Vagina (tissue), 2 donors: ENCODE measurements at regions not wholly inside any gene's neighbourhood (a gene's known extent, or its start where the extent isn't known, plus 50 kb on each side); places are given as distances from the start of the nearest gene placed in this dataset.

Source experiments
- CTCF ChIP-seq, 3 experiments: fragments of 450-650 bp in 2 of 3; fragments of 200-600 bp in 1 of 3; sonication (generic) in 1 of 3; IDR thresholded peaks; one replicate each; pipeline ENCODE4 v1.5.1; 2017 to 2019; ENCODE audit warnings: antibody characterized with exemption in 3 of 3, mild to moderate bottlenecking in 2 of 3, moderate library complexity in 2 of 3
- POLR2A ChIP-seq, 2 donors: fragments of 450-650 bp; IDR thresholded peaks; one replicate each; pipeline ENCODE4 v1.6.1; 2017; ENCODE audit warnings: antibody characterized with exemption in 2 of 2, mild to moderate bottlenecking in 2 of 2, moderate library complexity in 2 of 2
- POLR2AphosphoS5 ChIP-seq, 2 donors: sonication (generic); formaldehyde crosslinking; IDR thresholded peaks; one replicate each; pipeline ENCODE4 v1.9.0; 2017; ENCODE audit warnings: antibody characterized with exemption in 2 of 2, mild to moderate bottlenecking in 2 of 2, low read depth in 1 of 2; ENCODE audit not compliant: insufficient read depth in 1 of 2

GRCh38 chr14:65999865-66000264, 486.3 kb upstream of the CCDC196 start:
- TF ChIP-seq CTCF (IDR thresholded peaks at IDR 0.05) (no peak), POLR2AphosphoS5 (IDR thresholded peaks at IDR 0.05; ENCODE audit: insufficient read depth in 1 of 2, low read depth in 1 of 2) (no peak), POLR2A (IDR thresholded peaks at IDR 0.05) (no peak)
